DMS 273 treated with DMSO at 0.1 percent for 48 hours (cell line): ENCODE measurements at regions not wholly inside any gene's neighbourhood (a gene's known extent, or its start where the extent isn't known, plus 50 kb on each side); places are given as distances from the start of the nearest gene placed in this dataset.
"Not testable (repeated sequence)": the region's sequence is repeated elsewhere in the genome, so short reads cannot be mapped to it uniquely, and the experiment has no call there.

ENCODE experiments used
- DNase-seq: peaks from one replicate; lab custom pipeline; 2025; lab: John Stamatoyannopoulos, UW

- DNase-seq = no peak
These were observed 90.3 kb downstream of the RPL27A start for GRCh38 chr11:8772571-8773519.

- DNase-seq = no peak
These were observed 91.4 kb downstream of the RPL27A start for GRCh38 chr11:8773916-8774539.

GRCh38 chr11:8774916-8775315, 92.3 kb downstream of the RPL27A start:
- DNase-seq = not testable (repeated sequence)

GRCh38 chr11:8775332-8775731, 92.7 kb downstream of the RPL27A start:
- DNase-seq = no peak

GRCh38 chr11:8775734-8776133, 93.1 kb downstream of the RPL27A start:
- DNase-seq = no peak

- DNase-seq = no peak
These were observed 93.6 kb downstream of the RPL27A start for GRCh38 chr11:8776209-8776608.

- DNase-seq = no peak
These were observed 95.5 kb downstream of the RPL27A start for GRCh38 chr11:8777907-8778767.

GRCh38 chr11:8779107-8779506, 96.5 kb downstream of the RPL27A start:
- no peak for DNase-seq

- no peak for DNase-seq
These were observed 97.1 kb downstream of the RPL27A start for GRCh38 chr11:8779732-8780131.

- no peak for DNase-seq
These were observed 102.4 kb downstream of the RPL27A start for GRCh38 chr11:8784954-8785353.

- DNase-seq = no peak
These were observed 102.9 kb downstream of the RPL27A start for GRCh38 chr11:8785457-8785856.

- no peak for DNase-seq
These were observed 103.4 kb downstream of the RPL27A start for GRCh38 chr11:8785998-8786397.

- DNase-seq = no peak
These were observed 104.3 kb downstream of the RPL27A start for GRCh38 chr11:8786933-8787332.

GRCh38 chr11:8787372-8787771, 104.8 kb downstream of the RPL27A start:
- no peak for DNase-seq

- DNase-seq = no peak
These were observed 106.0 kb downstream of the RPL27A start for GRCh38 chr11:8788616-8789015.

GRCh38 chr11:8789864-8790263, 107.3 kb downstream of the RPL27A start:
- no peak for DNase-seq

- no peak for DNase-seq
These were observed 108.4 kb downstream of the RPL27A start for GRCh38 chr11:8790968-8791367.

- DNase-seq = no peak
These were observed 110.1 kb downstream of the RPL27A start for GRCh38 chr11:8792710-8793109.

GRCh38 chr11:8793114-8793777, 110.7 kb downstream of the RPL27A start:
- no peak for DNase-seq

GRCh38 chr11:8794126-8794525, 111.5 kb downstream of the RPL27A start:
- DNase-seq = no peak

GRCh38 chr11:8794677-8795103, 112.1 kb downstream of the RPL27A start:
- no peak for DNase-seq

- DNase-seq = no peak
These were observed 114.0 kb upstream of the AKIP1 start for GRCh38 chr11:8796941-8797340.
